ENCODE measurements at regions not wholly inside any gene's neighbourhood (a gene's known extent, or its start where the extent isn't known, plus 50 kb on each side); places are given as distances from the start of the nearest gene placed in this dataset.

DNA sequence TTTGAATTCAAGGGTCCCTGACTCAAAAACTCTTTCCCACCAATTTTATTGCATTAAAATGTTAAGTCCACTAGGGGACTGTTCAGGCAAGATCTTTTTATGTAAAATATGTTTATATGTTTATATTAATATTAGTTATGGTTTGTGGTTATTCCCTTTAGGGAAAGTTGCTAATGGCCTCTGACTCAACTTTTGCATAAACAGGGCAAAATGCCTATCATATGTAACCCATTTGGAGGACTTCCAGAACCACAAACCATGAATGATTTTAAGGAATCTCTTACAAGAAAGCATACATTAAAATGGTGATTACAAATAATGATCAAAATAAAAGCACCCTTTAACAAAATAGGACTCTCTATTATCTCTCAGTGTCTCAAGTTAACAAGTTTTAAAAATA lies 1484.5 kb upstream of the ZEB2 start:
- DNase-seq = no peak
- H3K4ac ChIP-seq (ENCODE audit: low read depth, low read length) = no peak overlapping the region
- no peak overlapping the region for H2BK20ac ChIP-seq (ENCODE audit: low read depth, low read length, poor library complexity, severe bottlenecking)
- H3T11ph ChIP-seq (ENCODE audit: low read length) = no peak overlapping the region
- no peaks in the 10 kb centered on the region for H4K20me1 ChIP-seq (ENCODE audit: control insufficient read depth, insufficient read depth, insufficient read length)
- no peak overlapping the region for H2BK12ac ChIP-seq (ENCODE audit: insufficient read length, low read depth, low read length)
- no peak overlapping the region for H3K27ac ChIP-seq (ENCODE audit: insufficient read length, low read depth, low read length)
- TF ChIP-seq, protein P1, sequence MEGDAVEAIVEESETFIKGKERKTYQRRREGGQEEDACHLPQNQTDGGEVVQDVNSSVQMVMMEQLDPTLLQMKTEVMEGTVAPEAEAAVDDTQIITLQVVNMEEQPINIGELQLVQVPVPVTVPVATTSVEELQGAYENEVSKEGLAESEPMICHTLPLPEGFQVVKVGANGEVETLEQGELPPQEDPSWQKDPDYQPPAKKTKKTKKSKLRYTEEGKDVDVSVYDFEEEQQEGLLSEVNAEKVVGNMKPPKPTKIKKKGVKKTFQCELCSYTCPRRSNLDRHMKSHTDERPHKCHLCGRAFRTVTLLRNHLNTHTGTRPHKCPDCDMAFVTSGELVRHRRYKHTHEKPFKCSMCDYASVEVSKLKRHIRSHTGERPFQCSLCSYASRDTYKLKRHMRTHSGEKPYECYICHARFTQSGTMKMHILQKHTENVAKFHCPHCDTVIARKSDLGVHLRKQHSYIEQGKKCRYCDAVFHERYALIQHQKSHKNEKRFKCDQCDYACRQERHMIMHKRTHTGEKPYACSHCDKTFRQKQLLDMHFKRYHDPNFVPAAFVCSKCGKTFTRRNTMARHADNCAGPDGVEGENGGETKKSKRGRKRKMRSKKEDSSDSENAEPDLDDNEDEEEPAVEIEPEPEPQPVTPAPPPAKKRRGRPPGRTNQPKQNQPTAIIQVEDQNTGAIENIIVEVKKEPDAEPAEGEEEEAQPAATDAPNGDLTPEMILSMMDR (conservative IDR thresholded peaks at IDR 0.05) = no peak
- no peak overlapping the region for H4K5ac ChIP-seq (ENCODE audit: insufficient read length, low read depth, low read length)
- no peak overlapping the region for H3K56ac ChIP-seq (ENCODE audit: insufficient read length, low read depth, low read length)
- no peak overlapping the region for H2BK15ac ChIP-seq (ENCODE audit: low read depth, low read length)
- H4K8ac ChIP-seq (replicated peaks; ENCODE audit: insufficient read length, low read depth, low read length) = no peak overlapping the region
- no peak overlapping the region for H4K91ac ChIP-seq (ENCODE audit: insufficient read length, low read depth, low read length)
- no peaks in the 10 kb centered on the region for H3K4me1 Mint-ChIP-seq
- no peaks in the 10 kb centered on the region for H3K79me1 ChIP-seq (ENCODE audit: insufficient read depth, low read depth, low read length, poor library complexity, severe bottlenecking)
- no peak overlapping the region for H2AK5ac ChIP-seq (ENCODE audit: insufficient read length, low read length)
- H3K9me3 ChIP-seq (ENCODE audit: control insufficient read depth, low read depth, low read length) = no peaks in the 10 kb centered on the region
- H3K23me2 ChIP-seq (ENCODE audit: insufficient read length, low read depth, low read length, poor library complexity, severe bottlenecking) = no peaks in the 10 kb centered on the region
- H3K36me3 Mint-ChIP-seq (ENCODE audit: insufficient read depth in 1 of 3, low read depth in 3 of 3) = no peaks in the 10 kb centered on the region; a peak in 1 of 7 replicates
- no peak overlapping the region for H2BK5ac ChIP-seq (ENCODE audit: insufficient read length, low read length)
- H3K4me3 Mint-ChIP-seq = no peak overlapping the region
- H2AFZ ChIP-seq (ENCODE audit: low read length) = no peak overlapping the region
- H3K9ac ChIP-seq (ENCODE audit: extremely low read depth, insufficient read length, low read length) = no peak overlapping the region
- H2BK120ac ChIP-seq (ENCODE audit: low read depth, low read length, poor library complexity, severe bottlenecking) = no peak overlapping the region
- H3K27me3 Mint-ChIP-seq (ENCODE audit: low read depth) = no peaks in the 10 kb centered on the region
- H3K4me1 ChIP-seq (ENCODE audit: insufficient read depth, low read length) = no peaks in the 10 kb centered on the region
- no peaks in the 10 kb centered on the region for H3K9me3 Mint-ChIP-seq
- H3K27me3 ChIP-seq (ENCODE audit: insufficient read depth, low read length) = no peaks in the 10 kb centered on the region
- no peaks in the 10 kb centered on the region for H3K79me2 ChIP-seq (ENCODE audit: insufficient read depth, low read length)
- no peak overlapping the region for H3K27ac Mint-ChIP-seq
- no peak overlapping the region for H3K18ac ChIP-seq (ENCODE audit: insufficient read length, low read depth, low read length)
- H3K4me2 ChIP-seq (ENCODE audit: insufficient read depth, insufficient read length, low read length) = no peak overlapping the region
- no peak overlapping the region for H3K14ac ChIP-seq (ENCODE audit: insufficient read depth, low read length)
- H3K23ac ChIP-seq (ENCODE audit: insufficient read length, low read depth, low read length) = no peak overlapping the region
